Ovary (tissue), 3 donors: ENCODE measurements at regions not wholly inside any gene's neighbourhood (a gene's known extent, or its start where the extent isn't known, plus 50 kb on each side); places are given as distances from the start of the nearest gene placed in this dataset.
"Not testable (repeated sequence)": the region's sequence is repeated elsewhere in the genome, so short reads cannot be mapped to it uniquely, and the experiment has no call there.

Source experiments
- CTCF ChIP-seq, 3 donors: fragments of 450-650 bp in 2 of 3; fragments of 200-600 bp in 1 of 3; IDR thresholded peaks; one replicate each; pipeline versions ENCODE4 v1.5.1 to v1.8.0; 2016 to 2022; ENCODE audit warnings: antibody characterized with exemption in 3 of 3, mild to moderate bottlenecking in 1 of 3
- POLR2A ChIP-seq: fragments of 450-650 bp; IDR thresholded peaks from one replicate; pipeline ENCODE4 v1.6.1; 2017; ENCODE audit warnings: antibody characterized with exemption, mild to moderate bottlenecking, moderate library complexity
- donor health status: DM: no; HTN: no; CAD: no.

GRCh38 chr1:120658622-120659021, 65.1 kb upstream of the NBPF26 start:
- not testable (repeated sequence) for TF ChIP-seq CTCF (IDR thresholded peaks at IDR 0.05); POLR2A
